ENCODE measurements at regions not wholly inside any gene's neighbourhood (a gene's known extent, or its start where the extent isn't known, plus 50 kb on each side); places are given as distances from the start of the nearest gene placed in this dataset.

- TF ChIP-seq, protein P1, sequence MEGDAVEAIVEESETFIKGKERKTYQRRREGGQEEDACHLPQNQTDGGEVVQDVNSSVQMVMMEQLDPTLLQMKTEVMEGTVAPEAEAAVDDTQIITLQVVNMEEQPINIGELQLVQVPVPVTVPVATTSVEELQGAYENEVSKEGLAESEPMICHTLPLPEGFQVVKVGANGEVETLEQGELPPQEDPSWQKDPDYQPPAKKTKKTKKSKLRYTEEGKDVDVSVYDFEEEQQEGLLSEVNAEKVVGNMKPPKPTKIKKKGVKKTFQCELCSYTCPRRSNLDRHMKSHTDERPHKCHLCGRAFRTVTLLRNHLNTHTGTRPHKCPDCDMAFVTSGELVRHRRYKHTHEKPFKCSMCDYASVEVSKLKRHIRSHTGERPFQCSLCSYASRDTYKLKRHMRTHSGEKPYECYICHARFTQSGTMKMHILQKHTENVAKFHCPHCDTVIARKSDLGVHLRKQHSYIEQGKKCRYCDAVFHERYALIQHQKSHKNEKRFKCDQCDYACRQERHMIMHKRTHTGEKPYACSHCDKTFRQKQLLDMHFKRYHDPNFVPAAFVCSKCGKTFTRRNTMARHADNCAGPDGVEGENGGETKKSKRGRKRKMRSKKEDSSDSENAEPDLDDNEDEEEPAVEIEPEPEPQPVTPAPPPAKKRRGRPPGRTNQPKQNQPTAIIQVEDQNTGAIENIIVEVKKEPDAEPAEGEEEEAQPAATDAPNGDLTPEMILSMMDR (conservative IDR thresholded peaks at IDR 0.05; ENCODE audit: low read depth, low read length), result no peak
- TF ChIP-seq EZH2phosphoT487 (IDR thresholded peaks at IDR 0.05; ENCODE audit: borderline replicate concordance, low read length), result no peak
- no peak for TF ChIP-seq EZH2 (IDR thresholded peaks at IDR 0.05; ENCODE audit: low read length, unreplicated experiment)
Measured at GRCh38 chr10:78707745-78708144, 361.0 kb upstream of the ZMIZ1 start.

Data from PC-3 (cell line).